Fibroblast of the aortic adventitia (primary cell): ENCODE measurements at regions not wholly inside any gene's neighbourhood (a gene's known extent, or its start where the extent isn't known, plus 50 kb on each side); places are given as distances from the start of the nearest gene placed in this dataset.

Experiments
- DNase-seq: peaks from one replicate; pipeline ENCODE4 v3.0.0-alpha.2; 2010; ENCODE audit warnings: low read depth
- H3K4me3 ChIP-seq: 2 replicates; pipeline ENCODE4 v1.5.1; 2011; ENCODE audit warnings: low read depth, mild to moderate bottlenecking, control low read depth, low read length, moderate library complexity
- TF ChIP-seq, protein P1 (sequence below): IDR thresholded peaks from 2 replicates; pipeline ENCODE4 v1.5.1; 2011; ENCODE audit warnings: mild to moderate bottlenecking, low read length, control low read depth, inconsistent platforms; ENCODE audit not compliant: insufficient read depth

DNA sequence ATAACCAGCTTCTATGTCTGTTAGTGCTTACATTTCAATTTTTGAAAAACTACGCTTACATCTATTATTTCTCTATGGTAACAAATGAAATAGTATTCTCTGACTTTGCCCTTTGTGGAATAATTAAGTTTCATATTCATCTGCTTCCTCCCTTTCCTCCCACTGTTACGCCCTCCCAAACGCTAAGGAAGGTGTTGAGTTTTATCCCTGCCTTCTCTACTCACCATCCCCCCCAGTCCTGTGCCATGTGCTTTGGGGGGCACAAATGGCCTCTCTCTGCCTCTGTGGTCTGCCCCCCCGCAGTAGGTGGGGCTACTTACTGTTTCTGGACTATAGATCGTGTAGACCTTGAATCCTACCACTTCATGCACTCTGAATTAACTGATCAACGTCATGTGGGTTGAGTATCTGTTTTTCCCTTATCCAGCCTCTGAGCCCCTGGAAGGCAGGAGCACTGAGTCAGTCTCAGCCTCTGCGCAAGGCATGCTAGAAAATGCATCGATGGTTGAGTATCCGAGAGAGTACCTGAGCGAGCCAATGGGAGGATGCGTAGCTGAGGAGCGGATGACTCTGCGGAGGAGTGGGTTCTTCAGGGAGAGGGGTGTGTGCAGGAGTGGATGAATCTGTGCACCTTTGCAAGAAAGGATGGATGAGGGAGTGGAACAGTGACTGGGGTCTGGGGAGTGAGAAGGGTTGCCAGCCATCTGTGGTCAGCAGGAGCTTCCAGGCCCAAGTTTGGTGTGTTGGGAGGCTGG, 114.5 kb upstream of the RTL1 start:
- TF ChIP-seq, protein P1, sequence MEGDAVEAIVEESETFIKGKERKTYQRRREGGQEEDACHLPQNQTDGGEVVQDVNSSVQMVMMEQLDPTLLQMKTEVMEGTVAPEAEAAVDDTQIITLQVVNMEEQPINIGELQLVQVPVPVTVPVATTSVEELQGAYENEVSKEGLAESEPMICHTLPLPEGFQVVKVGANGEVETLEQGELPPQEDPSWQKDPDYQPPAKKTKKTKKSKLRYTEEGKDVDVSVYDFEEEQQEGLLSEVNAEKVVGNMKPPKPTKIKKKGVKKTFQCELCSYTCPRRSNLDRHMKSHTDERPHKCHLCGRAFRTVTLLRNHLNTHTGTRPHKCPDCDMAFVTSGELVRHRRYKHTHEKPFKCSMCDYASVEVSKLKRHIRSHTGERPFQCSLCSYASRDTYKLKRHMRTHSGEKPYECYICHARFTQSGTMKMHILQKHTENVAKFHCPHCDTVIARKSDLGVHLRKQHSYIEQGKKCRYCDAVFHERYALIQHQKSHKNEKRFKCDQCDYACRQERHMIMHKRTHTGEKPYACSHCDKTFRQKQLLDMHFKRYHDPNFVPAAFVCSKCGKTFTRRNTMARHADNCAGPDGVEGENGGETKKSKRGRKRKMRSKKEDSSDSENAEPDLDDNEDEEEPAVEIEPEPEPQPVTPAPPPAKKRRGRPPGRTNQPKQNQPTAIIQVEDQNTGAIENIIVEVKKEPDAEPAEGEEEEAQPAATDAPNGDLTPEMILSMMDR, result no peak
- no peak for DNase-seq
- no peak overlapping the region for H3K4me3 ChIP-seq

DNA sequence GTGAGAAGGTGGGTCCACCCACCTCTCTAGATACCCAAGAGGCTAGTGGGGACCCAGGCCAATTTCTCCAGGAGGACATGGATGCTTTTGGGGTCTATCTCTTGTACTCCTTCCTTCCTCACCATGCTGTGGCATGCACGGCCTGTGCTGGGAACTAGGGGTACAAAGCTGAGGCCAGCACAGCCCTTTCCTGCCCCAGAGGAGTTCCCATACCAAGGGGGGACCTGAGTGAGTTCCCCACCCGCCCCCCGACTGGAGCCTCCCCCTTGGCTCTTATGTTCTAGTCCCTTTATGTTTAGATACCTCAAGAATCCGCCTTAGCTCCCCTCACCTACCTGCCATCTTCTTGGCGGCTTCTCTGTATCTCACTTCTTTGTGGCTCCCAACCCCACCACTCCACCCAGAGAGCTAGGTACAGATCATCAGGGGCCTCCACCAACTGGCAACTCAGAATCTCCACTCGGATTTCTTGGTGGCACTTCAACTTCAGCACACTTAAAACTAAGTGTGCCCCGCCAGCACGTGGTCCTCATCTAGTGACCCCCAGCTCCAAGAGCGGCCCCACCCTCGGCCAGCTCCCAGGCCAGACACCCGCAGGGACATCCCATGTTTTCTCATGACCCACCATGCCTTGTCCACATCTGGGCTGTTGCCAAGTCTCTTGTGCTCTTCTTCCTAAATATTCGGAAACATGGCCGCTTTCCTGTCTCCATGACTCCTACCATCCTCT, 115.2 kb upstream of the RTL1 start:
- TF ChIP-seq, protein P1, result no peak
- no peak for DNase-seq
- H3K4me3 ChIP-seq, result no peak overlapping the region

DNA sequence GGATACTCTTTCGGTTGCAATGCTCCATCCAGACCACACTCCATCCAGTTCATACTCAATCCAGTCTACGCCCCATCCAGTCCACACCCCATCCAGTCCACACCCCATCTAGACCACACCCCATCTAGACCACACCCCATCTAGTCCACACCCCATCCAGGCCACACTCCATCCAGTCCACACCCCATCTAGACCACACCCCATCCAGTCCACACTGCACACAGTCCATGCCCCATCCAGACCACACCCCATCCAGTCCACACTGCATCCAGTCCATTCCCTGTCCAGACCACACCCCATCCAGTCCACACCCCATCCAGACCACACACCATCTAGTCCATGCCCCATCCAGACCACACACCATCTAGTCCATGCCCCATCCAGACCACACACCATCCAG, 116.0 kb upstream of the RTL1 start:
- no peak overlapping the region for H3K4me3 ChIP-seq
- no peak for DNase-seq
- TF ChIP-seq, protein P1, result no peak

DNA sequence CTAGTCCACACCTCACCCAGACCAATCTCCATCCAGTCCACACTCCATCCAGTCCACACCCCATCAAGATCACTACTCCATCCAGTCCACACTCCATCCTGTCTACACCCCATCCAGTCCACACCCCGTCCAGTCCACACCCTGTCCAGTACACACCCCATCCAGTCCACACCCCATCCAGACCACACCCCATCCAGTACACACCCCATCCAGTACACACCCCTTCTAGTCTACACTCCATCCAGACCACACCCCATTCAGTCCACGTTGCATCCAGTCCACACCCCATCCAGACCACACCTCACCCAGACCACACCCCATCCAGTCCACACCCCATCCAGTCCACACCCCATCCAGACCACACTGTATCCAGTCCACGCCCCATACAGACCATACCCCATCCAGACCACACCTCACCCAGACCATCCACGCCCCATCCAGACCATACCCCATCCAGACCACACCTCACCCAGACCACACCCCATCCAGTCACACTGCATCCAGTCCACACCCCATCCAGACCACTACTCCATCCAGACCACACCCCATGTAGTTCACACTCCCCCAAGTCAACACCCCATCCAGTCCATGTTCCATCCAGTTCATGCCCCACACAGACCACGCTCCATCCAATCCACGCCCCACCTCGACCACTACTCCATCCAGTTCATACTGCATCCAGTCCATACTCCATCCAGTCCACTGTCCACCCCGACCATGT, 116.6 kb upstream of the RTL1 start:
- TF ChIP-seq, protein P1, result no peak
- H3K4me3 ChIP-seq, result no peak overlapping the region
- no peak for DNase-seq

DNA sequence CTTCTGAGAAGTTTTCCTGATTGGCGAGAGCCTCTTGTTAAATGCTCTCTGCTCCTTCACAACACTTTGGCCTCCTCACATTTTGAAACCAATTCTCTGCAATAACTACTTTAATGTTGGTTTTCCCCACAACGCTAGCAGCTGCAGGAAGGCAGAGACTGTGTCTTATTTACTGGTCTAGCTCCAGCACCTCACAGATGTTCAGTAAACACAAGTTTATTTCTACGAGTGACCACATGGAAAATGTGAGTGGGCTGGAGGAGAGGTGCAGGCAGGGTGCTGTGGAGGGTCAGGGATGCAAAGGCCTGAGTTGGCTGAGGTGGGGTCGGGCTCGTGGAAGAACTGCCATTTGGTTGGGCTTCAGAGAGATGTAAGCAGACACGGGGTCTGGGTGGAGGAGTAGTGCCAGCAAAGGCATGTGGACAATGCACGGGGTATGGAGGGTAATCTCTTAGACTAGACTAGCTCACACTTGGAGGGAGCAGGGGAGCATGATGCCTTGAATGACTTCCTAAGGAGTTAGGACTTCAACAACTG, 117.4 kb upstream of the RTL1 start:
- DNase-seq, result no peak
- TF ChIP-seq, protein P1, result no peak
- H3K4me3 ChIP-seq, result no peak overlapping the region

DNA sequence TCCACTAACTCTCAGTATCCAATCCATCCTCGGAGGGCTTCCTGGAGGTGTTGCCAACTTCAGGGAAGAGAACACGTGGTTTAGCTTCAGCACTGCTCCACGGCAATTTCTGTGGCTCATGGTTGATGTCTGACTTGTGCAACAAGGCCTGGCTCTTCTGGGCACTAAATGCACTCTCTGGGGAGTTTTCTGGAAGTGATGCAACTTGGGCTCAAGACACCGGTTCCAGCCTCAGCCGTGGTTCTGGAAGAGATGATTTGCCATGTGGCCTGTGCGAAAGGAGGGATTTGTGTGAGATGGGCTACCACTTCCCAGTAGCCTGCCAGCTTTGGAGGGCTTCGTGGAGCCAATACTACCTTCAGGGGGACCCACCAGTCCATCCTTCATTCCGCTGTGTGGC, 118.6 kb upstream of the RTL1 start:
- DNase-seq, result peak; percentile 24
- H3K4me3 ChIP-seq, result no peak overlapping the region
- TF ChIP-seq, protein P1, result no peak
